ENCODE measurements at regions not wholly inside any gene's neighbourhood (a gene's known extent, or its start where the extent isn't known, plus 50 kb on each side); places are given as distances from the start of the nearest gene placed in this dataset.
"Not testable (repeated sequence)": the region's sequence is repeated elsewhere in the genome, so short reads cannot be mapped to it uniquely, and the experiment has no call there.

DNA sequence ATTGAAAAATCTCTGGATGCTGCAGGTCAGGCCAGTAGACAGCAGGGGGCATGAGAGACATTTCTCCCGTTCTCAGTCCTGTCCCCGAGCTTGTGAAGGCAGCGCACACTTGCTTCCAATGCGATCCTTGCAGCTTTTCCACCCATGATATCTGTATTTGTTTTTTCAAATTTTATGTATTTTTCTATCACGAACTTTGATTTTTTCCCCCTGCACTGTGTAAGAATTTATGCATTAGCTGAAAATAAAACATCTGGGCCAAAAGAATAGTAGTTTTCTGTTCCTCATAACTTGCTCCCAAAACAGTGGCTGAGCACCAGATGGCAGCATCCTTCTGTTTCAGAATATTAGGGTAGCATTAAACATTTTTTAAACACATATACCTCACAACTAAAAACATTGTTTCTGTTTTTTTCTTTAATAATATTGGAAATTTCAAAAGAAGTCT, 90.9 kb upstream of the PABPC3 start:
- H3K27ac ChIP-seq (ENCODE audit: low read depth); DNase-seq (ENCODE audit: extremely low spot score); H3K36me3 ChIP-seq (ENCODE audit: insufficient read depth); H3K4me3 ChIP-seq (ENCODE audit: low read depth, low read length); H3K4me1 ChIP-seq (ENCODE audit: insufficient read depth): not testable (repeated sequence)
- 3% methylated on average over 4 of the region's 5 CpGs for WGBS

DNA sequence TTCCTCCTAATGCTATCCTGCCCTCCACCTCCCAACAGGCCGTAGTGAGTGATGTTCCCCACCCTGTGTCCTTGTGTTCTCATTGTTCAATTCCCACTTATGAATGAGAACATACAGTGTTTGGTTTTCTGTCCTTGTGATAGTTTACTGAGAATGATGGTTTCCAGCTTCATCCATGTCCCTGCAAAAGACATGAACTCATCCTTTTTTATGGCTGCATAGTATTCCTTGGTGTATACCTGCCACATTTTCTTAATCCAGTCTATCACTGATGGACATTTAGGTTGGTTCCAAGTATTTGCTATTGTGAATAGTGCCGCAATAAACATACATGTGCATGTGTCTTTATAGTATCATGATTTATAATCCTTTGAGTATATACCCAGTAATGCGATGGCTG, 88.5 kb upstream of the PABPC3 start:
- H3K4me1 ChIP-seq (ENCODE audit: insufficient read depth); H3K27ac ChIP-seq (ENCODE audit: low read depth); H3K4me3 ChIP-seq (ENCODE audit: low read depth, low read length); DNase-seq (ENCODE audit: extremely low spot score); H3K36me3 ChIP-seq (ENCODE audit: insufficient read depth): not testable (repeated sequence)
- WGBS: 94% methylated on average over 3 of the region's 3 CpGs

DNA sequence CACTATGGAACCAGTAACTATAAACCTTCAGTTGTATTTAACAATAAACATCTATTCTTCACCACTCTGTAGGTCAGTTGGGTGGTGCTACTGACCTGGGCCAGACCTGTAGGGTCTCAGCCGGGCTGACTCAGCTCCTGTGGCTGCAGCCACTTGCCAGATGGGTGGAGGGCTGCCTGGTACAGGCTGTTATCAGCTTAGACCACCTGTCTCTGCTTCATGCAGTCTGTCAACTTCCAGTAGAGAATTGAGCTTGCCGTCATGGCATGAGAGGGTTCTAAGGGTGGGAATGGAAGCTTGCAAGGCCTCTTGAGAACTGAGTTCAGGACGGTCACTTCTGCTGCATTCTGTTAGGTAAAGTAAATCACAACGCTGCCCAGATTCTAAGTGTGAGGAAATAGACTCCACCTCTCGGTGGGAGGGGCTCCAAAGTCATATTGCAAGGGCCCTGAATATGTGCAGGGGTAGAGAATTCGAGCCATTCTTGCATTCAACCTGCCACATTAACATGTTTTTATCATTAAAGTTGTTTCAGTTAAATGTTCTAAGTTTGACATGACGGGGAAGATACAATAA, 81.5 kb upstream of the PABPC3 start:
- H3K27ac ChIP-seq (ENCODE audit: low read depth); H3K4me3 ChIP-seq (ENCODE audit: low read depth, low read length); H3K4me1 ChIP-seq (ENCODE audit: insufficient read depth); H3K36me3 ChIP-seq (ENCODE audit: insufficient read depth); DNase-seq (ENCODE audit: extremely low spot score): not testable (repeated sequence)
- WGBS: 53% methylated on average over 7 of the region's 7 CpGs

GRCh38 chr13:25017176-25017575, 78.8 kb upstream of the PABPC3 start:
- H3K4me1 ChIP-seq (ENCODE audit: insufficient read depth); H3K36me3 ChIP-seq (ENCODE audit: insufficient read depth); DNase-seq (ENCODE audit: extremely low spot score); H3K27ac ChIP-seq (ENCODE audit: low read depth); H3K4me3 ChIP-seq (ENCODE audit: low read depth, low read length): not testable (repeated sequence)
- WGBS: 89% methylated on average over 17 of the region's 17 CpGs

DNA sequence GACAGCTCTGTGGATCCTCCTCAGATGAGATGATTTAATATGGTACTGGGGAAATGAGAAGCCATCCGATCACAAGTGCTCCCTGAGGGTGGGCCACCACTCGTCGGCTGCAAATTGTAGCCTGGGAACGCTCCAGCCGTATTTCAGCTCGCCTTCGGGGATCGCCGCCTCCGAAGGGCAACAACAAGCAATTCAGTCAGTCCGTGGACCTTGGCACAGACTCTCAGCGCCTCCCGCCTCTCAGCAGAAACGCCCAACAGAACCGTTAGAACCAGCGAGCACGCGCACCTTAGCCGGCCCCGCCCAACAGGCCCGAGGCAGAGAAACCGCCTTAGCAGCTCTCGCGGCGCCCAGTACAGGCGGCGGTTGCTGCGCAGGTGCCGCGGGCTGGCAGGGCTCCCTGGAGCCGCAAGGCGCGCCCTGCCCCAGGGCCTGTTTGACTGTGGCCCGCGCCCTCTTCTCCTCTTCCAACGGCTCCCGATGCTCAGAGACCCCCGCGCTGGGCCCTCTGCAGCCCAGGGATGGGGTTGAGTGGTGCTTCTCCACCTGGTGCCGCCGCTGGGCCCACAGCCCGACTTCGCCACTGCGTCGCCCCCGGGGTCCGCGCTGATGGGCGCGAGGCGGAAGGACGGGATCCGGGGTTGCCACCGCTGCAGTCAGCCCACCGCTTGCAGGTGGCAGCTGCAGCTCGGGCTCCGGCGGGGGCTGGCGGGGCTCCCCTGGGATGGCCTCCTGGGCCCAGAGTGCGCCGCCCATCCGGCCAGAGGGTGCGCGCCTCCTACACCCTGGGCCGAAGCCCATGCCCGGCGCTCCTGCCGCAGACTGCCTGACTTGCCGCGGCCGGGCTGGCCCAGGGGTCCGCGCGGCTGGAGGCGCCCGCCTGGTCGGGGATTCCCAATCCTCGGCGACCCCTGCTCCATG, 77.9 kb upstream of the PABPC3 start:
- WGBS: 1% methylated on average over 79 of the region's 79 CpGs
- H3K4me1 ChIP-seq (ENCODE audit: insufficient read depth); DNase-seq (ENCODE audit: extremely low spot score); H3K27ac ChIP-seq (ENCODE audit: low read depth); H3K36me3 ChIP-seq (ENCODE audit: insufficient read depth): not testable (repeated sequence)
- peak overlapping the region; percentile 18 for H3K4me3 ChIP-seq (ENCODE audit: low read depth, low read length)

- H3K27ac ChIP-seq (ENCODE audit: low read depth): no peak overlapping the region
- no peaks in the 10 kb centered on the region for H3K36me3 ChIP-seq (ENCODE audit: insufficient read depth)
- H3K4me1 ChIP-seq (ENCODE audit: insufficient read depth): no peaks in the 10 kb centered on the region
- peak overlapping the region; percentile 18 for H3K4me3 ChIP-seq (ENCODE audit: low read depth, low read length)
- WGBS: 5% methylated on average over 24 of the region's 24 CpGs
- DNase-seq (ENCODE audit: extremely low spot score): no peak
These were observed 77.2 kb upstream of the PABPC3 start for GRCh38 chr13:25018729-25019115.

- not testable (repeated sequence) for DNase-seq (ENCODE audit: extremely low spot score); H3K4me1 ChIP-seq (ENCODE audit: insufficient read depth); H3K36me3 ChIP-seq (ENCODE audit: insufficient read depth); H3K4me3 ChIP-seq (ENCODE audit: low read depth, low read length); H3K27ac ChIP-seq (ENCODE audit: low read depth)
- 92% methylated on average over 16 of the region's 16 CpGs for WGBS
These were observed 76.2 kb upstream of the PABPC3 start for GRCh38 chr13:25019741-25020140.

DNA sequence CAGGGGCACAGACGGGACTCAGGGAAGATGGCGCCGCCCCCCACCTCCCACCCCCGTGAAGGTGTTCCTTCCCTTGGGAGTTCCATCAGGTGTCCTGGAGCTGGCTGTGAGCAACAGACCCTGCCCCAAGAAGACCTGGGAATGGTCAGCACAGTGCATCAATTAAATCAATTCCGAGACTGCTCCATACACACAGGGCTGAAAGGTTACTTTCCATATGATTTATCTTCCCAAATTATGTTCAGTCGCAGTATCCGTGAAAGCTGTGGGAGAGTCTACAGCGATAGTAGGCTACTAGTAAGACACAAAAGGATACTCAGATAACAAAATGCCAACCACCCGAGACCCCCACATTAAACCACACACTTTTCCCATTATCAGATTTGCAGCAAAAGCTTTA, 71.8 kb upstream of the PABPC3 start:
- Histone ChIP-seq H3K27ac (ENCODE audit: low read depth) (no peak overlapping the region), H3K36me3 (ENCODE audit: insufficient read depth) (no peaks in the 10 kb centered on the region), H3K4me1 (ENCODE audit: insufficient read depth) (no peaks in the 10 kb centered on the region), H3K4me3 (ENCODE audit: low read depth, low read length) (no peak overlapping the region)
- WGBS: 68% methylated on average over 9 of the region's 9 CpGs
- DNase-seq (ENCODE audit: extremely low spot score): no peak

DNA sequence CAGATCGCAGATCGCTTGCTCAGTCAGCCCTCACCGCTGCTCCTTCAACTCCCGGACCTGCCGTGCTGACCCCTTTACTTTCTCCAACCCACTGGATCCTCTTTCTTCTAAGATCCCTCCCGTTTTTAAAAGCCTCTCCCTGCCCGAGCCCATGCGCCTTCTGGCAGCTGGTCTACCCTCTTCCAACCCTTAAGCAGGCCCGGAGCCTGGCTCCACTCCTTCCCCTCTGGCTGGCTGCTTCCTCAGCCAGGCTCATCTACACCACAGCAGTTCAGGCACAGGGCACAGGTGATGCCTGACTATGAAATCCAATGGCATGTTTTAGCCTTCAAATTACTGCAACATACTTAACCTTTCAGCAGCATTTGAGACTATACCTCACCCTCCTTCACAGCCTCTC, 63.8 kb upstream of the PABPC3 start:
- 75% methylated on average over 9 of the region's 9 CpGs for WGBS
- Histone ChIP-seq H3K27ac (ENCODE audit: low read depth) (no peak overlapping the region), H3K4me3 (ENCODE audit: low read depth, low read length) (no peak overlapping the region), H3K4me1 (ENCODE audit: insufficient read depth) (no peaks in the 10 kb centered on the region), H3K36me3 (ENCODE audit: insufficient read depth) (no peaks in the 10 kb centered on the region)
- no peak for DNase-seq (ENCODE audit: extremely low spot score)

GRCh38 chr13:25034173-25034572, 61.8 kb upstream of the PABPC3 start:
- no peak for DNase-seq (ENCODE audit: extremely low spot score)
- WGBS: 83% methylated on average over 5 of the region's 5 CpGs
- Histone ChIP-seq H3K4me3 (ENCODE audit: low read depth, low read length) (no peak overlapping the region), H3K4me1 (ENCODE audit: insufficient read depth) (no peaks in the 10 kb centered on the region), H3K27ac (ENCODE audit: low read depth) (no peak overlapping the region), H3K36me3 (ENCODE audit: insufficient read depth) (no peaks in the 10 kb centered on the region)

DNA sequence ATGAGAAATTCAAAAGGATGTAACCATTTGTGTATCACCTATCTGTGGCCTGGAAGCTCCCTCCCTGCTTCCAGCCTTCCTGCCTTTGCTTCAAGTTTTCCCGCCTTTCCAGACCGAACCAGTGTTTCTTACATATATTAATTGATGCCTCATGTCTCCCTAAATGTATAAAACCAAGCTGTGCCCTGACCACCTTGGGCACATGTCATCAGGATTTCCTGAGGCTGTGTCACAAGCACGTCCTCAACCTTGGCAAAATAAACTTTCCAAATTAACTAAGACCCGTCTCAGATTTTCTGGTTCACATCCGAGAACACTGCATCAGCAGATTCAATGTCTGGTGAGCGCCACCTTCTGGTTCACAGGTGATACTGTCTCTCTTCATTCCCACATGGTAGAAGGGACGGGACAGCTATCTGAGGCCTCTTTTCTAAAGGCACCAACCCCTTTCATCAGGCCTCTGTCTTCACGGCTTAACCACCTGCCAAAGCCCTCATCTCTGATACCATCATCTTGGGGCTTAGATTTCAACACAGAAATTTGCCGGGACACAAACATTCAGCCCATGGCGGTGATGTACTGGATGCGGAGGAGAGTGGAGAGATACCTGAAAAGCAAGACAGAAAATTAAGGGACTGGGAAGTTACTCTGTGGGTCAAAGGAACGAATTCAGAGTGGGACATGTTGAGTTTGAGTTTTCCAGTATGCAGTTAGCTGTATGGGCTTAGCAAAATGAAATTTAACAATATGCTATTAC, 58.7 kb upstream of the PABPC3 start:
- Histone ChIP-seq H3K27ac (ENCODE audit: low read depth) (no peak overlapping the region), H3K4me1 (ENCODE audit: insufficient read depth) (no peaks in the 10 kb centered on the region), H3K4me3 (ENCODE audit: low read depth, low read length) (no peak overlapping the region), H3K36me3 (ENCODE audit: insufficient read depth) (no peaks in the 10 kb centered on the region)
- DNase-seq (ENCODE audit: extremely low spot score): peak; percentile 20
- WGBS: 33% methylated on average over 12 of the region's 12 CpGs

DNA sequence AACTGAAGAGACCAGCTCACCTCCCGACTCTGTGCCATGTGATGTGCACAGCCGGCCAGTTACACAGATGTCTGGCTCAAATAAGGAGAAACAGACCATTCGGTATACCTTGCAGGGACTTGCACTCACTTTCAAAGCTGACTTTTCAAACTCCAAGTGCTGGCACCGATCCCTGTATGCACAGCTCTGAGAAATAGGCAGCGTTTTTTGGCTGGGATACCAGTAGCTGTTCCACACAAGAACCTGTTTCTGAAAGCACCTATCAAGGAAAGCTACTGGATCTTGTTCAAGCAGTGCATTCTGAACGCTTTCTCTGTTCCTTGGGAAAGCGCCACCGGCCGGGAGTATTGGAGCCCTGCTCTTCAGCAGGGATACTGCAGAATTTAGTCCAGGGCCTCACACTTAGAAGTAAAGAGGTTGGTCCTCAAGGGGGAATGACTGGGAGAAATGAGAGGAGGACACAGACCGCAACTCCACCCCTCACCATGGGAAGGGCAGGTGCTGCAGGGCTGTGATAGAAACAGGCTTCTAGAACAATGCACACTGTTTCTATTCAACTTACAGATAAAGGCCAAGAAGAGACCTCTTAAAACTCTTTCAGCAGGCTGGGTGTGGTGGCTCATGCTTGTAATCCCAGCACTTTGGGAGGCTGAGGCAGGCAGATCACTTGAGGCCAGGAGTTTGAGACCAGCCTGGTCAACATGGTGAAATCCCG, 53.6 kb upstream of the PABPC3 start:
- WGBS: 70% methylated on average over 11 of the region's 11 CpGs
- no peaks in the 10 kb centered on the region for H3K36me3 ChIP-seq (ENCODE audit: insufficient read depth)
- no peak overlapping the region for H3K27ac ChIP-seq (ENCODE audit: low read depth)
- no peak for DNase-seq (ENCODE audit: extremely low spot score)
- no peak overlapping the region for H3K4me3 ChIP-seq (ENCODE audit: low read depth, low read length)
- no peaks in the 10 kb centered on the region for H3K4me1 ChIP-seq (ENCODE audit: insufficient read depth)

- DNase-seq (ENCODE audit: extremely low spot score): no peak
- H3K27ac ChIP-seq (ENCODE audit: low read depth): no peak overlapping the region
- 78% methylated on average over 6 of the region's 6 CpGs for WGBS
- no peaks in the 10 kb centered on the region for H3K36me3 ChIP-seq (ENCODE audit: insufficient read depth)
- no peak overlapping the region for H3K4me3 ChIP-seq (ENCODE audit: low read depth, low read length)
- no peaks in the 10 kb centered on the region for H3K4me1 ChIP-seq (ENCODE audit: insufficient read depth)
These were observed 51.9 kb upstream of the PABPC3 start for GRCh38 chr13:25044071-25044470.

Data from urinary bladder (tissue), 3 donors.